ENCODE measurements at regions not wholly inside any gene's neighbourhood (a gene's known extent, or its start where the extent isn't known, plus 50 kb on each side); places are given as distances from the start of the nearest gene placed in this dataset.

DNA sequence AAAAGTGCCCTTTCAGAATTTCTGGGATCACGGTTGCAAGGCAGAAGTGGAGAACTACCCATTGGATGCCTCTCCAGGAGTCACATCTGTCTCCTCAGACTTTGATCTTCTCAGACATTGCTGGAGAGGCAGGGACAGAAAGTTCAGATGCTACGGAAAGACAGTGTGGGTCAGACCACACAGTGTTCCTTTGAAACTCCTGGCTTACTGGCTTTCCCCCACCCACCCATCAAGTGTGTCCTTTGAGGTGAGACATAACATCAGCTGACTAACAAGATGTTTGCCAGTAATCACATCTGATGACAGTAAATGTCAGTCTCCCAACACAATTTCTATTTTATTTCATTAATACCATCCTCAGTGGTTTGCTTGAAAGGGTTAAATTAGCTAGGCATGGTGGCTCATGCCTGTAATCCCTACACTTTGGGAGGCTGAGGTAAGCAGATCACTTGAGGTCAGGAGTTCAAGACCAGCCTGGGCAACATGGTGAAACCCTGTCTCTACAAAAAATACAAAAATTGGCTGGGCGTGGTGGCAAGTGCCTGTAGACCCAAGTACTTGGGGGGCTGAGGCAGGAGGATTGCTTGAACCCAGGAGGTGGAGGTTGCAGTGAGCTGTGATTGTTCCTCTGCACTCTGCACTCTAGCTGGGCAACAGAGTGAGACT lies 67.2 kb upstream of the SNX9 start:
- DNase-seq, result no peak

- DNase-seq, result peak; percentile 76 to 85
Measured at GRCh38 chr6:157756708-157757429, 66.2 kb upstream of the SNX9 start.

- no peak for DNase-seq
Measured at GRCh38 chr6:157757430-157758403, 65.3 kb upstream of the SNX9 start.

DNA sequence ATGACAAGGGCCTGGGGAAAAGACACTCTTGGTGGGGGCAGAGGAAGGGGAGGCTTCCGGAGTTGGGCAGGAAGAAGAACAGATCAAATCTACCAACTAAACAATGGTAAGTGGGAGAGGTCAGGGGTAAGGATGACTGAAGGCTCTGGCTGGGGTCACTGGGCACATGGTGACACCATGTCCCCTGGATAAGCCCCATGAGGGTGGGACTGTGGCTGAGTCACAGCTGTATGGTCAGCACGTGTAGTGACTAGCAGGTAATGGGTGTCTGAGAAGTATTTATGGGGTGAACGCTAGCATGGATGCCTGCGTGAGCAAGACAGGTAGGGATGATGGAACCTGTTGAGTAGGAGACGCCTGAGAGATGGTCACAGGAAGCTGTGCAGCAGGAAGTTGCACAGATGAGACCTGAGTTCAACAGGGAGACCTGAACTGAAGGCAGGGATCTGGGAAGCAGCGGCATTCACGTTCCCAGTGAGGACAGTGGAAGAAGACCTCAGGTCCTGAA lies 64.5 kb upstream of the SNX9 start:
- DNase-seq, result no peak

GRCh38 chr6:157759028-157759427 lies 64.0 kb upstream of the SNX9 start:
- DNase-seq, result no peak

GRCh38 chr6:157760137-157760536 lies 62.9 kb upstream of the SNX9 start:
- no peak for DNase-seq

DNA sequence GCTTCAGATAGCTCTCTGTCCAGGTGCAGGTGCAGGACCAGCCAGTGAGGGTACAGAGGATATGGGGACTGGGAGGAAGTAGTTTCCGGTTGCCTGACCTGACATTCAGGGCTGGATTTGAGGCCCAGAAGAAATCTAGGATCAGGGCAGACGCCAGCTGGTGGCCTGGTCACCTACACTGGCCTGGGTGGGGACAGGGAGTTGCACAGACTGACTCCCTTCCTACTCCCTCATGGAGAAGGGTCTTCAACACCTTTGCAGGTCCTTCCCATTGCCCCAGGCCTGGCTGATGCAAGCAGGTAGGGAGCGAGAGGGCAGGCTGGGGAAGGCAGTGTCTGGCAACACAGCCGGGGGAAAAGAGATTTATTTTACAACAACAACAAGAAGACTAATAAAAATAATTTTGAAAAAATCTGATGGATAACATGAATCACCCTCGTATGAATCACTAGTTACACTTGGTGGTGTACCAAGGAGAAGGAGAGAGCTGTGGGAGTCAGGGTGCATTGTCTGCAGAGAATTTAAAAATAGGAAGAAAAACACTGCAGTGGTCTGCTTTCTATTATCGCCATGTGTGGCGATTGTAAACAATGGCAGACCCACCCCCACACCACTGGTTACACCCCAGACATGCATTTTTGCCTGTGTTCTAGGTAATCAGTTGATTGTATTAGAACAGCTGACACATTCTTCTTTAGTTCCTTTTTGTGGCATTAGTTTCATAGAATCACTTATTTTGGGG lies 62.3 kb upstream of the SNX9 start:
- no peak for DNase-seq

DNA sequence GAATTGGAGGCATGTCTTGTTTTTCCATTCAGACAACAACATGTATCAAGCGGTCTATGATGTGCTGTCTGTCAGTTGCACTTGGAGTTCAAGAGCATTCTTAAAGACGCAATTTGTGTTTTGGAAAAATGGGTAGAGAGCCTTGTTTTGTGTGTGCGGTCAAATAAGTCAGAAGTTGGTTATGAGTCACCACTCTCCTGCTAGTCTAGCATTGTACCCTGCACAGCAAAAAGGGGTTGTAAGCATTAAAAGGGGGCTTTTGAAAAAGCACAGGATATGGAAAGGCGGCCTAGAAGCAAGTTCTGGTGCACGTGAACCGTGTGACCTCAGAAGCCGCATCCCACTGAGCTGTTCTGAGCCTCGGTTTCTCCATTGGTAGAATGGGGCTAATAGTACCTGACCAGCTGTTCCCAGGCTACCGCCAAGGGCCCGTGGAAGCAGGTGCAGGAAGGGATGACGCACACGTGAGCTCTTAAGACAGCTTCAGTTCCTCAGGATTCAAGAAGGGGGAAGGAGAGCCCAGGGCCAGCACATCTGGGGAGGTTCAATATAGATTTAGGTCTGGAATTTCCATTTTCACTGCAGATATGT lies 61.6 kb upstream of the SNX9 start:
- no peak for DNase-seq

DNA sequence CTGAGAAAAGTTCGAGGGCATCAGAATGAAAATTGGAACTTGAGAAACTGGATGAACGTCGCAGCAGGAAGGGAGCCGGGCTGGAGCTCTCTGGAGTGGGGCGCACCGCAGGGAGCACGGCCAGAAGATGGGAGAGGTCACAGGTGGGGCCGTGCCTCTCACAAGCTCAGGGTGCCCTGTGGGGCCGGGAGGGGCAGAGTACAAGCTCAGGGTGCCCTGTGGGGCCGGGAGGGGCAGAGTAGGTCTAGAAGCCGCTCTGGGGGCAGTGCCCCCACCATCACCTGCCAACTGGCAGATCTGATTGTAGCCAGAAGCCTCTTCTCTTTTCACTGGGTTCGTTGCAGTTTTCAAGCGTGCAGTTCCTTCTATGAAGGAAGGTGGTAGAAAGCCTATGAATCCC lies 61.1 kb upstream of the SNX9 start:
- no peak for DNase-seq

DNA sequence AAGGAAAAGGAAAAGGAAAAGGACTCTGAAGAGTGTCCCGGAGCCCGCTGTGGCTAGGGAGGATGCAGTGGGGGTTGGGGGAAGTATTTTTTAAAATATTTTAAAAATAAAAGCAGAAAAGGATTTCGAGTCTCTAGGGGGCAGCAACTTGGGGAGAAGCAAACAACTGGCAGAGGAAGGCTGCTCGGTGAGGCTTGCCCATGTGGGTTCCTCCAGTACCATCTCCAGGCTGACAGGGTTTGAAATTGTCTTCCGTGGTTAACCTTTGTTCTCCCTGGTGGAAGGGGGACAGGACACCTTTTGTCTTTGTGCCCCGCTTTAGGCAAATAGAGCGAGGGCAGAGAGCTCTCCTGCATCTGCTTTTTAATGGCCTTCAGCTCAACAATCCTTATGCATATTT lies 60.4 kb upstream of the SNX9 start:
- DNase-seq, result no peak

GRCh38 chr6:157763129-157763903 lies 59.7 kb upstream of the SNX9 start:
- DNase-seq, result peak; percentile 64 to 70

DNA sequence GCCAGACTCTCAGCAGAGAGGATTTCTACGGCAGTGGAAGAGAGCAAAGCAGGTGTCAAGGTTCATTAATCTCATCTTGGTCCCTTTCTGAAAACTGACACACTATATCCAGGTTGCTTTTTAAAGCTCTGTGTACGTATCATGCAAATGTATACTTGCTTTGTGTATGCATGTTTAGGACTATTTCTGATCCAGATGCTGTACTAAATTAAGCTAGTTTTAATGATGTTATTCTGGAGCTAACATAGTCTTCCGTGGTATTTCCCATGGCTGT lies 59.2 kb upstream of the SNX9 start:
- no peak for DNase-seq

GRCh38 chr6:157764178-157765068 lies 58.6 kb upstream of the SNX9 start:
- no peak for DNase-seq

DNA sequence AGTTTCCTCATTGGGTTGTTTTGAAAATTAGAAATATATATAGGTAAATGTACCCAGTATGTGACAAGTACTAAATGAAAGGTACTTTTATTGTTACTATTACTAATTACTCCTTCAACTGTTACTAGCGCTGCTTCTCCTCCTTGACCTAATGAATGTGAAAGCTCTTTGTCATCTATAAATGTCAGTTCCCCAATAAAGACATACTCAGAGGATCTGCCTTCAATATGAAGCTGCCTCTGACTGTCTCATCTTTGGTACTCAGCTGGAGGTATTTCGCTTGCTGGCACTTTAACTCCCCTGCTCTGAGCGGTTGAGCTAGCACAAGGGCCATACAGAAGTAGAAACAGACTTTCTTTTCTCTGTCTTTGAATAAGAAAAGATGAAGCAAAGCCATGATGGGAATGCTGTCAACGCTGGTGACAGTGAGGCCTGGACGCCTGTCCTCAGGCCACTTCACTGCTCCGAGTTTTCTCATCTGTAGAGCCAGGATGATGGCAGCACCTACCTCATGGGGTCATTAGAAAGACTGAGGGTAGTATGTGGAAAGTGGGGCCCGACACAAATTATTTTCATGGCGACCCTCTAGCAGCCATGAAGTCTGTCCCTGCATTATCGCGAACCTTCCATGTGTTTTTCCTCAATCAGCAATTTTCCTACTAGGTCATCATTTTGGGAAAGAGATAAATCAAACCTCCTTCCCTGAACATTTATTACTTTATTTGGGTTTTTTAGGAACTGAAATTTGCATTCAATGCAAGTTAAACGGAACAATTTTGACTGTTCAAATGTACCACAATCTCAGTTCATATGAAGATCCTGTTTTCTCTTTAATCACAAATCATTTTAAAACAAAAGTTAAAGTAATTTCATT lies 55.9 kb upstream of the SNX9 start:
- DNase-seq, result no peak

DNA sequence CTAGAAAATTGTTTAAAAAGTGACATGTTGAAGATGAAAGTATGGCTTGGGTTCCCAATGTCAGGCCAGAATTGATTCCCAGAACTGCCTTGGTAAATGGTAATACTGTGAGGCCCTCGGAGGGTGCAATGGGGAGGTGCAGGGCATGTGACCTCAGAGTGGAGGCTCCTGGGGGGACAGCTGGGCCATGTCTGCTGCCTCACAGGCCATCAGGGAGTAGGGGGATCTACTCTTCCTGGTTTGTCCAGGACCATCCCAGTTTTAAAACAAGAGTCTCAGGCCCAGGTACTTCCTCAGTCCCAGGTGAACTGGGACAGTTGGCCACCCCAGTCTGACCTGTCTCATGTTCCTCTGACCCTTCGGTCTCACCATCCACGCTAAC lies 55.3 kb upstream of the SNX9 start:
- no peak for DNase-seq

- DNase-seq, result no peak
Measured at GRCh38 chr6:157768304-157768703, 54.7 kb upstream of the SNX9 start.

DNA sequence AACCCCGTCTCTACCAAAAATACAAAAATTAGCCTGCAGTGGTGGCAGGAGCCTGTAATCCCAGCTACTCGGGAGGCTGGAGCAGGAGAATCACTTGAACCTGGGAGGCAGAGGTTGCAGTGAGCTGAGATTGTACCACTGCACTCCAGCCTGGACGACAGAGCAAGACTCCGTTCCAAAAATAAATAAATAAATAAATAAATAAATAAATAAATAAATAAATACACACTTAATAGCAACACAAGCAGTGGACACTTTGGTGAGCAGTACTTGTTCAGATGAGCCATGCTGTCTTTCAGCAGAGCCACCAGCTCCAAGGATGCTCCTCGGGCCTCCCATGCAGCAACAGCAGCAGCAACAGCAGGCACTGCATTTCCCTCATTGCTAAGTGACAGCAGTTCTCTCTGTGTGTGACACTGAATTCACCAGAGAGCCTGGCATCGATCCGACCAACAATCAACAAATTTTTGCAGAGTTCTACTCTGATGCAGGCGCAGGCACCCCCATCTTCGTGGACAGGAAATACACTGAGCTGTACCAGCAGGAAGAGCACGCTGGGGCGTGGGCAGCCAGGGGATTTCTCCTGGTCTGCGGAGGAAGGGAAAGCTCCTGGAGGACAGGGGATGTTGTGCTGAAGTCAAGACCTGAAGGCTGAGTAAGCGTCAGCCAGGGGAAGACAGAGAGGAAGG lies 54.0 kb upstream of the SNX9 start:
- no peak for DNase-seq
